Osteocyte (in vitro differentiated cells): ENCODE measurements at regions not wholly inside any gene's neighbourhood (a gene's known extent, or its start where the extent isn't known, plus 50 kb on each side); places are given as distances from the start of the nearest gene placed in this dataset.

Experiments
- DNase-seq: peaks from one replicate; pipeline ENCODE4 v3.0.0; 2021; ENCODE audit warnings: mixed read lengths; ENCODE audit not compliant: unreplicated experiment; ENCODE audit errors: extremely low spot score
- H3K27ac Mint-ChIP-seq: one replicate; pipeline ENCODE4 v1.8.0; 2021; ENCODE audit warnings: mild to moderate bottlenecking, mixed read lengths; ENCODE audit not compliant: unreplicated experiment
- H3K27me3 Mint-ChIP-seq: one replicate; pipeline ENCODE4 v1.8.0; 2021; ENCODE audit warnings: mixed read lengths; ENCODE audit not compliant: unreplicated experiment
- H3K36me3 Mint-ChIP-seq: one replicate; pipeline ENCODE4 v1.8.0; 2021; ENCODE audit warnings: mixed read lengths; ENCODE audit not compliant: unreplicated experiment
- H3K4me1 Mint-ChIP-seq: one replicate; pipeline ENCODE4 v1.8.0; 2021; ENCODE audit warnings: mixed read lengths; ENCODE audit not compliant: unreplicated experiment
- H3K4me3 Mint-ChIP-seq: one replicate; pipeline ENCODE4 v1.8.0; 2021; ENCODE audit warnings: mild to moderate bottlenecking, moderate library complexity, mixed read lengths; ENCODE audit not compliant: unreplicated experiment
- H3K9me3 Mint-ChIP-seq: one replicate; pipeline ENCODE4 v1.8.0; 2021; ENCODE audit warnings: mixed read lengths; ENCODE audit not compliant: unreplicated experiment
- TF ChIP-seq, protein P1 (sequence below): fragments of 200-600 bp; sonication (generic); IDR thresholded peaks from 2 replicates; pipeline ENCODE4 v1.5.0; 2021; ENCODE audit warnings: antibody characterized with exemption, mild to moderate bottlenecking, moderate library complexity

GRCh38 chr18:40957533-40958070 is 997.4 kb upstream of the PIK3C3 start:
- TF ChIP-seq, protein P1, sequence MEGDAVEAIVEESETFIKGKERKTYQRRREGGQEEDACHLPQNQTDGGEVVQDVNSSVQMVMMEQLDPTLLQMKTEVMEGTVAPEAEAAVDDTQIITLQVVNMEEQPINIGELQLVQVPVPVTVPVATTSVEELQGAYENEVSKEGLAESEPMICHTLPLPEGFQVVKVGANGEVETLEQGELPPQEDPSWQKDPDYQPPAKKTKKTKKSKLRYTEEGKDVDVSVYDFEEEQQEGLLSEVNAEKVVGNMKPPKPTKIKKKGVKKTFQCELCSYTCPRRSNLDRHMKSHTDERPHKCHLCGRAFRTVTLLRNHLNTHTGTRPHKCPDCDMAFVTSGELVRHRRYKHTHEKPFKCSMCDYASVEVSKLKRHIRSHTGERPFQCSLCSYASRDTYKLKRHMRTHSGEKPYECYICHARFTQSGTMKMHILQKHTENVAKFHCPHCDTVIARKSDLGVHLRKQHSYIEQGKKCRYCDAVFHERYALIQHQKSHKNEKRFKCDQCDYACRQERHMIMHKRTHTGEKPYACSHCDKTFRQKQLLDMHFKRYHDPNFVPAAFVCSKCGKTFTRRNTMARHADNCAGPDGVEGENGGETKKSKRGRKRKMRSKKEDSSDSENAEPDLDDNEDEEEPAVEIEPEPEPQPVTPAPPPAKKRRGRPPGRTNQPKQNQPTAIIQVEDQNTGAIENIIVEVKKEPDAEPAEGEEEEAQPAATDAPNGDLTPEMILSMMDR = no peak
- no peak overlapping the region for H3K27ac Mint-ChIP-seq
- H3K4me1 Mint-ChIP-seq = peaks cover 12% of the 10 kb centered on the region
- H3K36me3 Mint-ChIP-seq = no peaks in the 10 kb centered on the region
- H3K9me3 Mint-ChIP-seq = no peaks in the 10 kb centered on the region
- no peak for DNase-seq
- no peak overlapping the region for H3K4me3 Mint-ChIP-seq
- H3K27me3 Mint-ChIP-seq = no peaks in the 10 kb centered on the region

DNA sequence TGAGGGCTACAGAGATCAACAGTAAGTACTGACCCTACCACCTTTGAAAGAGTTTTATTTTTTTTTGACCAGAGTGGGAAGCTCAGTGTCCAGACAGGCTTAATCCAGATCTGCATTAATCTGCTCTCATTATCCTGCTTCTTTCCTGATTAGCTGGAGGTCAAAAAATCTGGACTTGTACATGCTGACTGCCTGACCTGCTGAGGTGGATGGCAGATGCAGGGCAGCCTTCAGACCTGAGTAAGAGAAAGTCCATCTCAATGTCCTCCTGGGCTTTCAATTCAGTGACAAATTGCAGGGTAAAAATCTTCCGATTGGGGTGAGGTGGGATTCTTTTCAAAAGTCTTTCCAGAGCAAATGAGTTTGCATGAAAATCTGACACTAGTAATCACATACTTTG is 998.8 kb upstream of the PIK3C3 start:
- TF ChIP-seq, protein P1 = no peak
- H3K4me3 Mint-ChIP-seq = no peak overlapping the region
- no peaks in the 10 kb centered on the region for H3K36me3 Mint-ChIP-seq
- H3K9me3 Mint-ChIP-seq = peaks cover 2% of the 10 kb centered on the region
- DNase-seq = no peak
- H3K27ac Mint-ChIP-seq = no peak overlapping the region
- H3K4me1 Mint-ChIP-seq = peaks cover 9% of the 10 kb centered on the region
- H3K27me3 Mint-ChIP-seq = no peaks in the 10 kb centered on the region

- Mint-ChIP-seq H3K27me3 (no peaks in the 10 kb centered on the region), H3K4me3 (no peak overlapping the region), H3K9me3 (peaks cover 2% of the 10 kb centered on the region), H3K27ac (no peak overlapping the region), H3K4me1 (peaks cover 9% of the 10 kb centered on the region), H3K36me3 (no peaks in the 10 kb centered on the region)
- no peak for DNase-seq
- TF ChIP-seq, protein P1 = no peak
Measured at GRCh38 chr18:40955351-40955750, 999.7 kb upstream of the PIK3C3 start.

DNA sequence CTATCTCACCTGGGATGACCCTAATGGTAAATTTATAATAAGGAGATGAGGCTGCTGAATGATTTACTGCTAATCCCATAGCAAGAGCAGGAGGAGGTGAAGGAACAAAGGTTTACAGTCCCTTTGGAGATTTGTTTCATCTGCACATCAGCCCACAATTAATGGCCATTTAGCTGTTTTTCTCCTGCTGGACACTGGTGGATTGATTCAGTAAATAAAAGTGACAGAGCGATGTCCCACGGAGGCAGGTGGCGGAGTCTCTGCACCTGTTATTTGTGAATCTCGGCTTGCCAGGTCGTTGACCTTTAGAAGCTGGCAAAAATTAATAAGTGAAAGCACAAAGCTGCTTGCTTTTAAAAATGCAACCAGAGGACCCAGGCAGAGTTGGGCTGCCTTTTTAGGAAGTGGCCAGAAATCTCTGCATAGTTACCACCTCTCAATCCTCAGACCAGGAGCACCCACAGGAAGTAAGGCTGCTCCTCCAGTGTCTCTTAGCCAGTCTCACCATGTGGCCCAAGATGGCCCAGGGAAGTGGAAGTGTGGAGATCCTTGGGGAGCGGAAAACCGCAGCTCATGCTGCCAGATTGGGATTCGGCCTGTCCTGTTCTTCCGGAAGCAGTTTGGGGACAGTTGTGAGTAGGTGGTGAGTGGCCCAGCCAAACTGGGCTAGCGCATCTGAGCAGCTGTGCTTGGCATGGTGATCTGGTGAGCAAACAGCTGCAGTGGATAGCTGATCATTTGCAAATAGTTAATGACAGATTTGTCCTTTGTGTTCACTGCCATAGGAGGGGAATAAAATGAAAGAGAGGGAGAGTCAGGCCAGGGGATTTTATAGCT is 1005.7 kb upstream of the PIK3C3 start:
- no peak for DNase-seq
- TF ChIP-seq, protein P1 = no peak
- no peaks in the 10 kb centered on the region for H3K36me3 Mint-ChIP-seq
- H3K4me1 Mint-ChIP-seq = peaks cover 27% of the 10 kb centered on the region
- no peaks in the 10 kb centered on the region for H3K27me3 Mint-ChIP-seq
- no peak overlapping the region for H3K4me3 Mint-ChIP-seq
- peaks cover 2% of the 10 kb centered on the region for H3K9me3 Mint-ChIP-seq
- no peak overlapping the region for H3K27ac Mint-ChIP-seq

DNA sequence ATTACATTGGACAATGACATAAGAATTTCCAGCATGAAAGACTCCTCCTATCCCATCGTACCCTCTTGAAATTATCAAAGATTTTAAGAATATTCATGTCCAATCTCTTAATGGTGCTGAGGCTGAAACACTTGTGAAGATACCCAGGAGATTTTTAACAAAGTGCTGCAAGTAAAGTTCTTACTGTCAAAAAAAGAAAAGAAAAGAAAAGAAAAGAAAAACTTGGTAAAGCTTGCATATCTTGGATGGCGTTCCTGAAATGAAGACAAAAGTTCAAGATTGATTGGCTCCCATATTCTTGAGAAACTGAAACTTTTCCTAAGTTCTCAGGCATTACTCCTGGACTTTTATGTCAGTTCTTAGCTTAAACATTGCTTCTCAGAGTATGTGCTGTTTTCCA is 1010.5 kb upstream of the PIK3C3 start:
- Mint-ChIP-seq H3K27me3 (no peaks in the 10 kb centered on the region), H3K27ac (no peak overlapping the region), H3K4me3 (no peak overlapping the region), H3K4me1 (peaks cover 41% of the 10 kb centered on the region), H3K36me3 (no peaks in the 10 kb centered on the region), H3K9me3 (no peaks in the 10 kb centered on the region)
- TF ChIP-seq, protein P1 = no peak
- no peak for DNase-seq
